ENCODE measurements at regions not wholly inside any gene's neighbourhood (a gene's known extent, or its start where the extent isn't known, plus 50 kb on each side); places are given as distances from the start of the nearest gene placed in this dataset.
"Not testable (repeated sequence)": the region's sequence is repeated elsewhere in the genome, so short reads cannot be mapped to it uniquely, and the experiment has no call there.

DNA sequence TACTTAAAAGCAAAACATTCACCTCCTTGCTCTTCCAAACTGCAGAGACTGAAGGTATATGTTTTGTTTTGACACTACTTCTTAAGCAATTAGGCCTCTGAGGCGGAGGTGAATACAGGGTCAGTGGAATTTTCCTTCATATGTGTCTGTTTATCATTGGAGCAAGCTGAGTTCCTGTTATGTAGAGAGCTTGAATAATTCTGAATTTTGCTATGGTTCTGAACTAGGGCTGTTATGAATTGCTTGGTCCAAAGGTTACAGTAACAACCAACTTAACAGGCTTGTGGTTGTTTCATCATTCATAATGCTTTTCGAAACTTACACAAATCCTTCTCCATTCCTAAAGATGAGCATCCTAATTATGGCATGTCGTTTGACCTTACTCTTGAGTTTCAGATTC is 444.6 kb upstream of the MEF2C start:
- Histone ChIP-seq H3K27me3 (no peaks in the 10 kb centered on the region), H3K4me1 (no peaks in the 10 kb centered on the region), H3K9me3 (no peaks in the 10 kb centered on the region), H3K27ac (no peak overlapping the region), H3K4me3 (no peak overlapping the region), H3K36me3 (no peaks in the 10 kb centered on the region)
- TF ChIP-seq EP300 (IDR thresholded peaks at IDR 0.05), result no peak
- TF ChIP-seq POLR2A (IDR thresholded peaks at IDR 0.05), result no peak
- TF ChIP-seq CTCF (IDR thresholded peaks at IDR 0.05), result no peak
- no peak for TF ChIP-seq POLR2AphosphoS5 (IDR thresholded peaks at IDR 0.05)
- 37 to 51% methylated on average over 3 of the region's 3 CpGs for WGBS, 2 donors (ENCODE audit: low coverage in 1 of 2)
- ATAC-seq, result no peak

- ATAC-seq, result no peak
- no peaks in the 10 kb centered on the region for H3K36me3 ChIP-seq
- H3K4me3 ChIP-seq, result no peak overlapping the region
- H3K4me1 ChIP-seq, result no peaks in the 10 kb centered on the region
- H3K27me3 ChIP-seq, result no peaks in the 10 kb centered on the region
- TF ChIP-seq EP300 (IDR thresholded peaks at IDR 0.05), result no peak
- no peak for TF ChIP-seq POLR2A (IDR thresholded peaks at IDR 0.05)
- TF ChIP-seq POLR2AphosphoS5 (IDR thresholded peaks at IDR 0.05), result no peak
- no peak for TF ChIP-seq CTCF (IDR thresholded peaks at IDR 0.05)
- H3K9me3 ChIP-seq, result no peaks in the 10 kb centered on the region
- H3K27ac ChIP-seq, result no peak overlapping the region
Observed at GRCh38 chr5:89324990-89325389, 442.0 kb upstream of the MEF2C start.

- 76 to 87% methylated on average over 3 of the region's 3 CpGs for WGBS, 2 donors (ENCODE audit: low coverage in 1 of 2)
- H3K4me1 ChIP-seq, result peaks cover 0 to 3% (median 0%) of the 10 kb centered on the region in 3 donors
- no peaks in the 10 kb centered on the region for H3K9me3 ChIP-seq
- no peak overlapping the region for H3K27ac ChIP-seq
- ATAC-seq, result no peak
- TF ChIP-seq POLR2AphosphoS5 (IDR thresholded peaks at IDR 0.05) (no peak), EP300 (IDR thresholded peaks at IDR 0.05) (no peak), CTCF (IDR thresholded peaks at IDR 0.05) (no peak), POLR2A (IDR thresholded peaks at IDR 0.05) (no peak)
- no peaks in the 10 kb centered on the region for H3K36me3 ChIP-seq
- no peak overlapping the region for H3K4me3 ChIP-seq
- no peaks in the 10 kb centered on the region for H3K27me3 ChIP-seq
Observed at GRCh38 chr5:89320421-89321277, 437.7 kb upstream of the MEF2C start.

DNA sequence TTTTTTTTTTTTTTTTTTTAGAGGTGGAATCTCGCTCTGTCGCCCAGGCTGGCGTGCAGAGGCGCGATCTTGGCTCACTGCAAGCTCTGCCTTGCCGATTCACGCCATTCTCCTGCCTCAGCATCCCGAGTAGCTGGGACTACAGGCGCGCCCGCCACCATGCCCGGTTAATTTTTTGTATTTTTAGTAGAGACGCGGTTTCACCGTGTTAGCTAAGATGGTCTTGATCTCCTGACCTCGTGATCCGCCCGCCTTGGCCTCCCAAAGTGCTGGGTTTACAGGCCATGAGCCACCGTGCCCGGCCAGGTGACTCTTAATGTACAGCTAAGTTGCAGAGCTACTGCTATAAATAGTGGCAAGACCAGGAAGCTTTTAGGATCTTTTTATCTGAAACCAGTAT is 434.9 kb upstream of the MEF2C start:
- not testable (repeated sequence) for H3K27me3 ChIP-seq, ATAC-seq, H3K36me3 ChIP-seq, H3K4me3 ChIP-seq, H3K27ac ChIP-seq, H3K9me3 ChIP-seq
- 95 to 100% methylated on average over 2 to 20 of the region's 20 CpGs for WGBS, 2 donors (ENCODE audit: low coverage in 1 of 2)
- peaks cover 5 to 31% (median 5%) of the 10 kb centered on the region in 3 donors for H3K4me1 ChIP-seq

DNA sequence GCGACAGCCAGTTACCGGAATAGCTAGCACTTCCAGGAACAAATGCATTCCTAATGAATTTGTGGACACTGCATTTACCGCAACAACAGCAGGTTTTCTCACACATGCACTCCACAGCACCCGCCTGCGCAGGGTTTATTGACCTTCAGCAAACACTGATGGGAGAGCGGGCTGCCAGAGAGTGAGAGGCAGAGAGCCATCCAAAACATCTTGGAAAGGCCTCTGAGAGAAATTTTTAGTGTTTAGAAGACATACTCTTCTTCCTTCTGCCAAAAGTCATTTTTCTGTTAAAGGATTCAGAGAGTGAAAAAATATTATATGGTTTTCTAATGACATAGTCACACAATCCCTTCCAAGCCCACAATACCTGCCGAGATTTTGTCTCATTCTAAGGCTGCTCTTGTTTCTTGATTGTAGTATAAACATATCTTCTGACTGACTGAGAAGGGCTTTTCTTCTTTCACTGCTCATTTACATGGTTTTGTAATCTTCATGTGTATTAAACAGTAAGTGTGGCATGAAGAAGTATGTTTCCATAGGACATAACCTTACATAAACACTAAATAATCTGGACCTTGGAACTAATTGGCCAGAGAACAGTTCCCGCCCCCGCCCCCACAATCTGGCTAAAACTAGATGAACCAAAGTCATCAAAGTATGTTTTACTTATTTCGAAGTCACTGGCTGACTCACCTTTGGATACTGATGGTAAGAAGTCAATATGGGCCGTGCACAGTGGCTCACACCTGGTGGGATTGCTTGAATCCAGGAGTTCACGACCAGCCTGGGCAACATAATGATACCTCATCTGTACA is 432.5 kb upstream of the MEF2C start:
- H3K27ac ChIP-seq, result peak overlapping the region in 2 of 4 donors; percentile 11 to 13
- H3K27me3 ChIP-seq, result no peaks in the 10 kb centered on the region
- ATAC-seq, result no peak
- H3K4me3 ChIP-seq, result no peak overlapping the region
- peak; percentile 92 for TF ChIP-seq POLR2AphosphoS5 (IDR thresholded peaks at IDR 0.05)
- TF ChIP-seq EP300 (IDR thresholded peaks at IDR 0.05), result no peak
- 20 to 26% methylated on average over 7 to 9 of the region's 12 CpGs for WGBS, 2 donors (ENCODE audit: low coverage in 1 of 2)
- H3K36me3 ChIP-seq, result no peaks in the 10 kb centered on the region
- H3K9me3 ChIP-seq, result no peaks in the 10 kb centered on the region
- H3K4me1 ChIP-seq, result peaks cover 5 to 39% (median 5%) of the 10 kb centered on the region in 3 donors
